H1 (cell line): ENCODE measurements at regions not wholly inside any gene's neighbourhood (a gene's known extent, or its start where the extent isn't known, plus 50 kb on each side); places are given as distances from the start of the nearest gene placed in this dataset.

Source experiments
- CTCF ChIA-PET: fragments of 300-600 bp; sonication (Branson Sonifier 250); formaldehyde crosslinking; loops from one replicate; lab custom pipeline; 2021; ENCODE audit not compliant: partially characterized antibody; lab: Charles Lee
- POLR2A ChIA-PET: fragments of 300-600 bp; sonication (Branson Sonifier 250); formaldehyde crosslinking; loops from one replicate; lab custom pipeline; 2021; ENCODE audit warnings: inconsistent platforms; ENCODE audit not compliant: partially characterized antibody; lab: Charles Lee
- DNase-seq, 2 experiments: peaks; one replicate each; pipeline versions ENCODE4 v3.0.0 to v3.0.0-alpha.2; 2010 to 2022; ENCODE audit warnings: low spot score in 2 of 2, low read depth in 1 of 2, mixed read lengths in 1 of 2
- FAIRE-seq: peaks from 2 replicates; lab custom pipeline; 2011; peaks lifted over from hg19 to GRCh38; lab: Jason Lieb, UNC
- H2AFZ ChIP-seq: 2 replicates; pipeline ENCODE4 v1.8.1; 2012; ENCODE audit warnings: low read length, inconsistent platforms
- H2AK5ac ChIP-seq: 2 replicates; pipeline ENCODE4 v1.6.1; 2013; ENCODE audit warnings: low read depth, low read length
- H2BK120ac ChIP-seq: replicated peaks from 2 replicates; pipeline ENCODE3; 2013; ENCODE audit warnings: low read depth, low read length, inconsistent platforms
- H2BK12ac ChIP-seq: 2 replicates; pipeline ENCODE4 v1.6.1; 2013; ENCODE audit warnings: low read depth, low read length
- H2BK15ac ChIP-seq: 2 replicates; pipeline ENCODE4 v1.6.1; 2013; ENCODE audit warnings: low read length
- H2BK20ac ChIP-seq: 2 replicates; pipeline ENCODE4 v1.6.1; 2013; ENCODE audit warnings: low read length
- H2BK5ac ChIP-seq: 2 replicates; pipeline ENCODE4 v1.6.1; 2013; ENCODE audit warnings: low read depth, low read length
- H3K14ac ChIP-seq: 2 replicates; pipeline ENCODE4 v1.6.1; 2013; ENCODE audit warnings: inconsistent platforms; ENCODE audit not compliant: insufficient read length
- H3K18ac ChIP-seq: 2 replicates; pipeline ENCODE4 v1.6.1; 2013; ENCODE audit warnings: low read length; ENCODE audit errors: extremely low read depth
- H3K23ac ChIP-seq: 2 replicates; pipeline ENCODE4 v1.6.1; 2013; ENCODE audit warnings: inconsistent platforms; ENCODE audit not compliant: insufficient read length
- H3K23me2 ChIP-seq: 2 replicates; pipeline ENCODE4 v1.6.1; 2013; ENCODE audit warnings: low read depth, low read length
- H3K27ac ChIP-seq: 2 replicates; pipeline ENCODE4 v1.6.1; 2011; ENCODE audit warnings: low read depth, low read length, inconsistent platforms
- H3K27me3 ChIP-seq, 4 experiments: replicated peaks in 1 of 4; 1 replicate in 1 of 4; 2 replicates in 3 of 4; pipeline versions ENCODE4 v1.6.1 to v1.8.1; 2011 to 2013; ENCODE audit warnings: low read length in 3 of 4, mild to moderate bottlenecking in 3 of 4, inconsistent platforms in 2 of 4, mixed read lengths in 2 of 4, moderate library complexity in 1 of 4; ENCODE audit not compliant: control insufficient read depth in 3 of 4, insufficient read depth in 3 of 4; ENCODE audit errors: extremely low read depth in 1 of 4
- H3K36me3 ChIP-seq, 4 experiments: 2 replicates each; pipeline versions ENCODE4 v1.6.1 to v1.8.1; 2011 to 2013; ENCODE audit warnings: mild to moderate bottlenecking in 4 of 4, low read length in 3 of 4, moderate library complexity in 2 of 4, control low read depth in 1 of 4, inconsistent platforms in 1 of 4; ENCODE audit not compliant: insufficient read depth in 4 of 4, control insufficient read depth in 2 of 4
- H3K4ac ChIP-seq: replicated peaks from 2 replicates; pipeline ENCODE3; 2013; ENCODE audit warnings: low read length, low read depth, mixed read lengths, inconsistent platforms; ENCODE audit not compliant: insufficient read length
- H3K4me1 ChIP-seq, 4 experiments: replicated peaks in 1 of 4; 1 replicate in 1 of 4; 2 replicates in 3 of 4; pipeline versions ENCODE4 v1.6.1 to v1.8.1; 2011 to 2013; ENCODE audit warnings: low read length in 3 of 4, inconsistent platforms in 2 of 4, mixed read lengths in 1 of 4; ENCODE audit not compliant: insufficient read depth in 4 of 4, control insufficient read depth in 3 of 4
- H3K4me2 ChIP-seq, 2 experiments: 2 replicates each; pipeline versions ENCODE4 v1.6.1 to v1.8.1; 2011 to 2013; ENCODE audit warnings: low read depth in 2 of 2, low read length in 2 of 2, control low read depth in 1 of 2, inconsistent platforms in 1 of 2, mild to moderate bottlenecking in 1 of 2; ENCODE audit not compliant: insufficient read depth in 1 of 2
- H3K4me3 ChIP-seq, 4 experiments: fragments of 200-600, 300-600 bp in 1 of 4; sonication (generic), shearing (Covaris generic), sonication (Bioruptor Twin) in 1 of 4; 2 replicates each; pipeline versions ENCODE4 v1.5.1 to v1.8.1; 2011 to 2016; ENCODE audit warnings: low read length in 4 of 4, low read depth in 3 of 4, control low read depth in 2 of 4, inconsistent platforms in 2 of 4, mild to moderate bottlenecking in 2 of 4, mixed read lengths in 1 of 4, moderate library complexity in 1 of 4; ENCODE audit not compliant: insufficient read depth in 2 of 4; ENCODE audit errors: extremely low read depth in 1 of 4
- H3K56ac ChIP-seq: replicated peaks from 2 replicates; pipeline ENCODE3; 2013; ENCODE audit warnings: low read depth, mild to moderate bottlenecking, mixed read lengths, low read length, inconsistent platforms; ENCODE audit not compliant: insufficient read length
- H3K79me1 ChIP-seq: 2 replicates; pipeline ENCODE4 v1.6.1; 2013; ENCODE audit warnings: low read depth, low read length, control low read depth
- H3K79me2 ChIP-seq, 2 experiments: 2 replicates each; pipeline versions ENCODE4 v1.6.1 to v1.8.1; 2012 to 2013; ENCODE audit warnings: low read length in 2 of 2, mild to moderate bottlenecking in 2 of 2, inconsistent platforms in 1 of 2; ENCODE audit not compliant: insufficient read depth in 2 of 2, control insufficient read depth in 1 of 2
- H3K9ac ChIP-seq, 4 experiments: replicated peaks in 1 of 4; 1 replicate in 1 of 4; 2 replicates in 3 of 4; pipeline versions ENCODE4 v1.6.1 to v1.8.1; 2011 to 2013; ENCODE audit warnings: low read depth in 3 of 4, low read length in 3 of 4, control low read depth in 2 of 4, mild to moderate bottlenecking in 2 of 4, moderate library complexity in 2 of 4, inconsistent platforms in 1 of 4; ENCODE audit errors: extremely low read depth in 1 of 4
- H3K9me3 ChIP-seq, 2 experiments: 2 replicates each; pipeline versions ENCODE4 v1.6.1 to v1.8.1; 2012 to 2013; ENCODE audit warnings: mild to moderate bottlenecking in 2 of 2, moderate library complexity in 2 of 2, control low read depth in 1 of 2, inconsistent platforms in 1 of 2, low read depth in 1 of 2, low read length in 1 of 2, mixed read lengths in 1 of 2; ENCODE audit not compliant: insufficient read depth in 2 of 2
- H4K20me1 ChIP-seq, 2 experiments: replicated peaks in 1 of 2; 2 replicates each; pipeline versions ENCODE3 to v1.8.1; 2011 to 2013; ENCODE audit warnings: inconsistent platforms in 2 of 2, low read length in 2 of 2, mild to moderate bottlenecking in 1 of 2; ENCODE audit not compliant: insufficient read depth in 2 of 2, control insufficient read depth in 1 of 2
- H4K5ac ChIP-seq: 2 replicates; pipeline ENCODE4 v1.6.1; 2013; ENCODE audit warnings: low read length, low read depth, mixed read lengths, inconsistent platforms; ENCODE audit not compliant: insufficient read length
- H4K8ac ChIP-seq: 2 replicates; pipeline ENCODE4 v1.8.0; 2013; ENCODE audit warnings: mild to moderate bottlenecking, moderate library complexity, low read length, inconsistent platforms; ENCODE audit not compliant: insufficient read depth; ENCODE audit errors: extremely low read depth
- H4K91ac ChIP-seq: replicated peaks from 2 replicates; pipeline ENCODE3; 2013; ENCODE audit warnings: low read length, mixed read lengths, inconsistent platforms; ENCODE audit not compliant: insufficient read length
- EGR1 ChIP-seq: IDR thresholded peaks from 2 replicates; pipeline ENCODE4 v1.6.1; 2011; ENCODE audit warnings: low read depth, low read length, borderline replicate concordance
- KDM4A ChIP-seq: IDR thresholded peaks from one replicate; pipeline ENCODE4 v1.7.1; 2012; ENCODE audit warnings: low read depth, mild to moderate bottlenecking, moderate library complexity, low read length, inconsistent platforms; ENCODE audit not compliant: severe bottlenecking
- WGBS, 2 experiments: shearing (Covaris generic) in 1 of 2; methylation state at CpG; one replicate each; pipeline versions ENCODE4 v1.1.6 to v1.1.7; 2013 to 2015; ENCODE audit warnings: low lambda C conversion rate in 2 of 2, mixed read lengths in 2 of 2, inconsistent platforms in 1 of 2, low coverage in 1 of 2, missing lambda C conversion rate in 1 of 2; ENCODE audit not compliant: insufficient replicate concordance in 2 of 2, insufficient coverage in 1 of 2, insufficient read length in 1 of 2; ENCODE audit errors: extremely low coverage in 1 of 2, missing lambda C conversion rate in 1 of 2; 5-methylcytosine and 5-hydroxymethylcytosine counted together

DNA sequence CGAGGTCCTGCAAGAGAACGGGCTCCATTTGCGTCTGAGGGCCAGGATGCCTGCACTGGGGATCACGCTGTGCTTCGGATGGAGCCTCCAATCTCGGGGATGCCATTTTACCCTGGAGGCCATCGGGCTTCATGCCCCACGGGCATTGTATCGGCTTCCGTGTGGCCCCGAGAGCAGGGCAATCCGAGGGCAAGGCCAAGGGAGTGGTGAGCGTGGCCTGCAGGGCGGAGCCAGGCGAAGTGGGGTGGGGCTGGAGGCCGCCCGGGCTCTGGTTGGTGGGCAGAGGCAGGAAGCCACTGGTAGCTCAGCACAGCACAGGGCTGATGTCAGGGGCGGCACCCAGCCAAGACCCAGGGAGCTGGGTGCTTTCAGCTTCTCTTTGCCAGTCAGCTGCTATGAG lies 57.5 kb upstream of the BHLHE23 start:
- WGBS, 2 experiments = 92% methylated on average over 17 of the region's 18 CpGs; no CpG with 5 or more reads in 1 of the 2 experiments
- H2AK5ac ChIP-seq = no peak overlapping the region
- no peaks in the 10 kb centered on the region for H3K23me2 ChIP-seq
- no peak overlapping the region for H2BK15ac ChIP-seq
- no peak overlapping the region for H3K4me2 ChIP-seq
- no peak overlapping the region for H4K91ac ChIP-seq
- H3K4me1 ChIP-seq = peaks cover 0 to 3% (median 2%) of the 10 kb centered on the region in 4 experiments; a peak in 5 of 7 replicates
- H3K9me3 ChIP-seq = peaks cover 0 to 5% of the 10 kb centered on the region in 2 experiments; a peak in 1 of 4 replicates
- H3K36me3 ChIP-seq = no peaks in the 10 kb centered on the region
- H3K18ac ChIP-seq = no peak overlapping the region
- no peak for FAIRE-seq
- DNase-seq = peak in 1 of 2 experiments; percentile 45
- ChIA-PET POLR2A (no interaction called here), CTCF (interaction anchor here (0.9 to 1.0 kb wide), 2 partner anchors 9 to 50 kb away, joined by 3 read pairs; no protein-coding TSS in a partner anchor)
- H2BK5ac ChIP-seq = no peak overlapping the region
- no peak overlapping the region for H3K4me3 ChIP-seq
- H2BK12ac ChIP-seq = no peak overlapping the region
- H2BK20ac ChIP-seq = no peak overlapping the region
- no peak overlapping the region for H4K8ac ChIP-seq
- no peak overlapping the region for H3K23ac ChIP-seq
- peaks cover 0 to 5% of the 10 kb centered on the region in 2 experiments for H4K20me1 ChIP-seq
- no peak overlapping the region for H3K56ac ChIP-seq
- H3K27ac ChIP-seq = no peak overlapping the region
- no peak overlapping the region for H3K9ac ChIP-seq
- no peak overlapping the region for H2AFZ ChIP-seq
- H3K79me2 ChIP-seq = no peaks in the 10 kb centered on the region
- no peak overlapping the region for H3K14ac ChIP-seq
- no peak overlapping the region for H3K4ac ChIP-seq
- no peak overlapping the region for H4K5ac ChIP-seq
- H3K79me1 ChIP-seq = 0 out of 2 replicates have a peak, but pooled peaks cover 3% of the 10 kb centered on the region
- no peaks in the 10 kb centered on the region for H3K27me3 ChIP-seq
- H2BK120ac ChIP-seq = no peak overlapping the region
- TF ChIP-seq KDM4A = no peak
- no peak for TF ChIP-seq EGR1
